ENCODE measurements at regions not wholly inside any gene's neighbourhood (a gene's known extent, or its start where the extent isn't known, plus 50 kb on each side); places are given as distances from the start of the nearest gene placed in this dataset.
"Not testable (repeated sequence)": the region's sequence is repeated elsewhere in the genome, so short reads cannot be mapped to it uniquely, and the experiment has no call there.

GRCh38 chr7:119914119-119914518 lies 358.9 kb upstream of the KCND2 start:
- not testable (repeated sequence) for TF ChIP-seq CTCF (IDR thresholded peaks at IDR 0.05; ENCODE audit: low read depth, low read length); EZH2phosphoT487 (IDR thresholded peaks at IDR 0.05; ENCODE audit: low read depth)

All from OCI-LY3 (cell line).